Transverse colon (tissue), 4 donors: ENCODE measurements at regions not wholly inside any gene's neighbourhood (a gene's known extent, or its start where the extent isn't known, plus 50 kb on each side); places are given as distances from the start of the nearest gene placed in this dataset.

ENCODE experiments used
- DNase-seq: peaks from one replicate; pipeline ENCODE4 v3.0.0-alpha.2; 2019
- H3K27ac ChIP-seq, 4 donors: fragments of 200-600 bp; sonication (generic); 2 replicates each; pipeline ENCODE4 v1.5.1; 2016 to 2018; ENCODE audit warnings: inconsistent platforms in 4 of 4
- H3K27me3 ChIP-seq: fragments of 200-600 bp; sonication (generic); 2 replicates; pipeline ENCODE4 v1.5.1; 2017; ENCODE audit warnings: inconsistent platforms
- H3K36me3 ChIP-seq, 4 donors: fragments of 200-600 bp; sonication (generic); 2 replicates each; pipeline ENCODE4 v1.5.1; 2017 to 2019; ENCODE audit warnings: inconsistent platforms in 4 of 4
- H3K4me1 ChIP-seq, 4 donors: fragments of 200-600 bp; sonication (generic); 2 replicates each; pipeline ENCODE4 v1.5.1; 2017 to 2020; ENCODE audit warnings: inconsistent platforms in 4 of 4
- H3K4me3 ChIP-seq, 4 donors: fragments of 200-600 bp; sonication (generic); 1 replicate in 1 of 4; 2 replicates in 3 of 4; pipeline versions ENCODE4 v1.5.1 to v1.6.1; 2017 to 2019; ENCODE audit warnings: inconsistent platforms in 4 of 4
- H3K9me3 ChIP-seq, 2 donors: fragments of 200-600 bp; sonication (generic); 2 replicates each; pipeline ENCODE4 v1.5.1; 2017 to 2019; ENCODE audit warnings: inconsistent platforms in 2 of 2
- CTCF ChIP-seq, 5 experiments: fragments of 200-600 bp in 3 of 5; fragments of 450-650 bp in 2 of 5; sonication (generic) in 3 of 5; IDR thresholded peaks; 1 replicate in 2 of 5; 2 replicates in 3 of 5; pipeline ENCODE4 v1.5.1; 2016 to 2017; ENCODE audit warnings: antibody characterized with exemption in 5 of 5, inconsistent platforms in 3 of 5, mild to moderate bottlenecking in 2 of 5, moderate library complexity in 1 of 5
- EP300 ChIP-seq: sonication (generic); formaldehyde crosslinking; IDR thresholded peaks from one replicate; pipeline ENCODE4 v1.6.1; 2017; ENCODE audit warnings: antibody characterized with exemption, low read depth
- POLR2A ChIP-seq: fragments of 450-650 bp; IDR thresholded peaks from one replicate; pipeline ENCODE4 v1.6.1; 2016; ENCODE audit warnings: antibody characterized with exemption, mild to moderate bottlenecking, moderate library complexity
- POLR2AphosphoS5 ChIP-seq, 3 donors: sonication (generic); formaldehyde crosslinking; IDR thresholded peaks; one replicate each; pipeline ENCODE4 v1.6.1; 2016; ENCODE audit warnings: antibody characterized with exemption in 3 of 3
- WGBS, 2 donors: methylation state at CpG; one replicate each; pipeline ENCODE4 v1.1.5; 2018; ENCODE audit warnings: low coverage in 1 of 2; 5-methylcytosine and 5-hydroxymethylcytosine counted together
- in situ Hi-C, 4 donors: fragments of 200-750 bp; cut with MboI; loops; one replicate each; pipeline versions ENCODE4 v1.15.0 to v1.15.1; 2017; ENCODE audit warnings: low sequenced_read_pairs in 3 of 4, low pct_ligation_motif_present in 1 of 4, low pct_unique_long_range_greater_than_20kb in 1 of 4
- intact Hi-C: fragments of 100-400 bp; cut with DNase I; formaldehyde crosslinking; loops from one replicate; pipeline ENCODE4 v1.15.1; 2023; ENCODE audit warnings: low total_unique reads

- H3K36me3 ChIP-seq: no peaks in the 10 kb centered on the region
- no peaks in the 10 kb centered on the region for H3K4me1 ChIP-seq
- in situ Hi-C loops: no loop called here
- H3K27me3 ChIP-seq: no peaks in the 10 kb centered on the region
- no peaks in the 10 kb centered on the region for H3K9me3 ChIP-seq
- H3K27ac ChIP-seq: no peak overlapping the region
- 70% methylated on average over 2 of the region's 2 CpGs for WGBS, 2 donors
- no peak for DNase-seq
- no peak overlapping the region for H3K4me3 ChIP-seq
- TF ChIP-seq POLR2AphosphoS5 (IDR thresholded peaks at IDR 0.05): no peak
- TF ChIP-seq POLR2A: no peak
- no peak for TF ChIP-seq EP300
- no peak for TF ChIP-seq CTCF (IDR thresholded peaks at IDR 0.05)
- intact Hi-C loops: no loop called here
Measured at GRCh38 chr9:29796291-29796952, 2223.1 kb upstream of the C9orf72 start.

GRCh38 chr9:29798599-29798998 is 2225.3 kb upstream of the C9orf72 start:
- in situ Hi-C loops: no loop called here
- no peak overlapping the region for H3K4me3 ChIP-seq
- DNase-seq: no peak
- H3K4me1 ChIP-seq: no peaks in the 10 kb centered on the region
- TF ChIP-seq EP300 (no peak), CTCF (IDR thresholded peaks at IDR 0.05) (no peak), POLR2AphosphoS5 (IDR thresholded peaks at IDR 0.05) (no peak), POLR2A (no peak)
- H3K9me3 ChIP-seq: no peaks in the 10 kb centered on the region
- intact Hi-C loops: no loop called here
- no peaks in the 10 kb centered on the region for H3K27me3 ChIP-seq
- H3K27ac ChIP-seq: no peak overlapping the region
- no peaks in the 10 kb centered on the region for H3K36me3 ChIP-seq
- WGBS, 2 donors: 86 to 88% methylated on average over 1 of the region's 1 CpG

- no peaks in the 10 kb centered on the region for H3K36me3 ChIP-seq
- H3K4me1 ChIP-seq: no peaks in the 10 kb centered on the region
- 67 to 75% methylated on average over 2 of the region's 2 CpGs for WGBS, 2 donors
- no peak overlapping the region for H3K27ac ChIP-seq
- H3K4me3 ChIP-seq: no peak overlapping the region
- in situ Hi-C loops (no loop called here), intact Hi-C loops (no loop called here)
- TF ChIP-seq CTCF (IDR thresholded peaks at IDR 0.05): no peak
- no peak for TF ChIP-seq EP300
- no peak for TF ChIP-seq POLR2A
- no peak for TF ChIP-seq POLR2AphosphoS5 (IDR thresholded peaks at IDR 0.05)
- no peaks in the 10 kb centered on the region for H3K27me3 ChIP-seq
- no peak for DNase-seq
- H3K9me3 ChIP-seq: no peaks in the 10 kb centered on the region
Measured at GRCh38 chr9:29799227-29799626, 2225.9 kb upstream of the C9orf72 start.

GRCh38 chr9:29800821-29801220 is 2227.5 kb upstream of the C9orf72 start:
- Histone ChIP-seq H3K9me3 (no peaks in the 10 kb centered on the region), H3K4me1 (no peaks in the 10 kb centered on the region), H3K4me3 (no peak overlapping the region), H3K36me3 (no peaks in the 10 kb centered on the region), H3K27ac (no peak overlapping the region), H3K27me3 (no peaks in the 10 kb centered on the region)
- TF ChIP-seq POLR2A (no peak), CTCF (IDR thresholded peaks at IDR 0.05) (no peak), POLR2AphosphoS5 (IDR thresholded peaks at IDR 0.05) (no peak), EP300 (no peak)
- in situ Hi-C loops: no loop called here
- DNase-seq: no peak
- intact Hi-C loops: no loop called here
- WGBS, 2 donors: 23 to 50% methylated on average over 1 of the region's 1 CpG
